Activated CD4-positive, alpha-beta memory T cell treated with anti-CD3 and anti-CD28 coated beads for 36 hours (primary cell): ENCODE measurements at regions not wholly inside any gene's neighbourhood (a gene's known extent, or its start where the extent isn't known, plus 50 kb on each side); places are given as distances from the start of the nearest gene placed in this dataset.
"Not testable (repeated sequence)": the region's sequence is repeated elsewhere in the genome, so short reads cannot be mapped to it uniquely, and the experiment has no call there.

Experiments
- CTCF ChIA-PET: fragments of 350-600 bp; sonication (Branson Sonifier 250); formaldehyde crosslinking; loops from one replicate; lab custom pipeline; 2021; ENCODE audit warnings: antibody characterized with exemption, inconsistent platforms; lab: Charles Lee
- POLR2A ChIA-PET: fragments of 350-600 bp; sonication (Branson Sonifier 250); formaldehyde crosslinking; loops from one replicate; lab custom pipeline; 2021; ENCODE audit warnings: antibody characterized with exemption; lab: Charles Lee
- DNase-seq: peaks from one replicate; pipeline ENCODE4 v3.0.0-alpha.2; 2020
- H3K27ac Mint-ChIP-seq: one replicate; pipeline ENCODE4 v1.8.0; 2021; ENCODE audit warnings: mixed read lengths
- H3K27me3 Mint-ChIP-seq: one replicate; pipeline ENCODE4 v1.8.0; 2021; ENCODE audit warnings: mixed read lengths
- H3K36me3 Mint-ChIP-seq: one replicate; pipeline ENCODE4 v1.8.0; 2021; ENCODE audit warnings: mixed read lengths
- H3K4me1 Mint-ChIP-seq: one replicate; pipeline ENCODE4 v1.8.0; 2021; ENCODE audit warnings: low read depth, mixed read lengths
- H3K4me3 Mint-ChIP-seq: one replicate; pipeline ENCODE4 v1.8.0; 2021; ENCODE audit warnings: mild to moderate bottlenecking, mixed read lengths
- H3K9me3 Mint-ChIP-seq: one replicate; pipeline ENCODE4 v1.8.0; 2021; ENCODE audit warnings: mixed read lengths
- intact Hi-C: fragments of 100-400 bp; cut with micrococcal nuclease; formaldehyde crosslinking; loops from one replicate; pipeline ENCODE4 v1.15.1; 2023

DNA sequence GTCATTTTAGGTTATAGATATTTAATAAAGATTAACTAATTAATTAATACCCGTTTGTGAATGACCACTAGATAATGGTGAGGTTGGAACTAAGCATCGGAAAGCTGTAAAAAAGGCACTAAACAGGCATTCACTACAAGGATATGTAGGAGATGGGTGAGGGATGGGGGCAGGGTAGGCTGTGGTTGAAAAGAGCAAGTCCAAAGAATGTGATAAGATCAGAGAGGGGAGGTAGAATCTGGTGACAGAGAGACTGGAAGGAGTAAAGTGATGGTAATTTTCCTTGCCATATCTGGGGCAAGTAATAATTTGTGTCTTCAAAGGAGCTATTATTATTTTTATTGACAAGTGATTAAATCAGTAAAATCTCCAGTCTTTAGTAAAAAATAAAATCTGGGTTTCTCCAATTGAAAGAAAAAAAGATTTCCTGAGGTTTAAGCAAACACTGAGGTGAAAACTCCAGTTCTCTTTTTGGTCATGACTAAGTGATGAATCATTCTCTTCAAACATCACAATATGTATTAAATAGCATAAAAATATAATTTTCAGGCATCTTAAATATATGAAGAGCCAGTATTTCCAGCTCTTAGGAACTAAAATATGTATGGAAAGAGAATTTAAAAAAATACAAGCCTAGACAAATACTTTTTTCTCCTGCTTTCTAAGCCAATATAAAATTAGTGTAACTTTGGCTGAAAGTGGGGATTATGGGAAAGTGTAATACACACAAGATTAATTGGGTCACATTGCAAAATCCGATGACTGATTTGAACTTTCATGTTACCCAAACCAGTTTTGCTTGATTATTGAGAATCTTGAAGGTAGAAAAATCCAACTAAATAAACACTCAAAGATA, 259.1 kb upstream of the RBMS1 start:
- no peak for DNase-seq
- intact Hi-C loops, result no loop called here
- no peaks in the 10 kb centered on the region for H3K36me3 Mint-ChIP-seq
- POLR2A ChIA-PET, result no interaction called here
- H3K9me3 Mint-ChIP-seq, result peaks cover 14% of the 10 kb centered on the region
- H3K27ac Mint-ChIP-seq, result no peak overlapping the region
- CTCF ChIA-PET, result no interaction called here
- peaks cover 2% of the 10 kb centered on the region for H3K27me3 Mint-ChIP-seq
- no peak overlapping the region for H3K4me3 Mint-ChIP-seq
- peaks cover 2% of the 10 kb centered on the region for H3K4me1 Mint-ChIP-seq

DNA sequence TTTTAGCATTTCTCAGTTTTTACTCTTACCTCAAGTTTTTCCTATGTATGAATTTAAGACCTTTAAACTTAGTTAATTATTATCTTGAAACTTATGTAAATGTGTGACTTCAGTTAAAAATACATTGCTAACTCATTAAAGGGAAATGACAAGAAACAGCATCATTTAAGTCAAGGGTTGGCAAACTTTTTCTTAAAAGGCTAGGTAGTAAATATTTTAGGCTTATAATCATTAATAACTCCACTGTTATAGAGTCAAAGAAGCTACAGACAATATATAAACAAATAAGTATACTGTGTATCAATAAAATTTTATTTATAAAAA, 259.7 kb upstream of the RBMS1 start:
- Mint-ChIP-seq H3K27me3 (peaks cover 2% of the 10 kb centered on the region), H3K36me3 (no peaks in the 10 kb centered on the region), H3K9me3 (peaks cover 14% of the 10 kb centered on the region), H3K4me3 (no peak overlapping the region), H3K4me1 (peaks cover 2% of the 10 kb centered on the region), H3K27ac (no peak overlapping the region)
- POLR2A ChIA-PET, result no interaction called here
- CTCF ChIA-PET, result no interaction called here
- DNase-seq, result no peak
- intact Hi-C loops, result no loop called here

DNA sequence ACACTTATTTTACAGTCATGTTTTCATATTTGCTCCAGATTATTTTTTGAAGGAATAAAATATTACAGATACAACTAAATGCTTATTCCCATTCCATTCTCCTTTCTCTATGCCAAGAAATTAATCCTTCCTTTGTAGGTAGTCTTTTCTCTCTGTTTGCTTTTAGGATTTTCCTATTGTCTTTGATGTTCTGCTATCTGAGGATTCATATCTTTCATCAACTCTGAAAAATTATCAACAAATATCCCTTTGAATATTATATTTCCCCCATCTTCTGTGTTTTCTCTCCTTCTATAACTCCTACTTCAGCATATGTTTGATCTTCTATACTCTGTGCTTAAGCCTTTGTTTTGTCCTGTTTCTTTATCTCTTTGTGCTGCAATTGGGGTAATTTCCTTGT, 260.4 kb upstream of the RBMS1 start:
- peaks cover 2% of the 10 kb centered on the region for H3K27me3 Mint-ChIP-seq
- peaks cover 14% of the 10 kb centered on the region for H3K9me3 Mint-ChIP-seq
- ChIA-PET POLR2A (no interaction called here), CTCF (no interaction called here)
- H3K4me1 Mint-ChIP-seq, result peaks cover 2% of the 10 kb centered on the region
- intact Hi-C loops, result no loop called here
- H3K27ac Mint-ChIP-seq, result no peak overlapping the region
- DNase-seq, result no peak
- H3K36me3 Mint-ChIP-seq, result no peaks in the 10 kb centered on the region
- H3K4me3 Mint-ChIP-seq, result no peak overlapping the region

DNA sequence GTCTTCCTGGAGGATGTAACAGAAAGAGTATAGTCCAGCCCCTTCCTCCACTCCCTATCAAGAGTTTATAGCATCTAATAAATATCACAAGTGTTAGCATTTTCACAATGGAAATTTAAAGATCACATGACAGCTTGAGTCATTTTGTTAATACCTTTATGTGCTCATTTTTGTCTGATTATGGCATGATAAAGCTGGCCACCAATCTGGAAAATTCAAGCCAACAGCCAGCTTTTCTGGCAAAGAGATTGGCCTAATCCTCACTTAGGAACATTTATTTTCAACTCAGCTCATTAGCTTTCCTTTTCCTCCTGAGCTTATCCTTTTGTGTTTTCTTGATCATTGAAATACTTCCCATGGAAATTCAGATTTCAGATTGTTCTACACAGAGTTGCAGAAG, 262.9 kb upstream of the RBMS1 start:
- Mint-ChIP-seq H3K27me3 (no peaks in the 10 kb centered on the region), H3K36me3 (no peaks in the 10 kb centered on the region), H3K4me1 (peaks cover 2% of the 10 kb centered on the region), H3K9me3 (peaks cover 14% of the 10 kb centered on the region), H3K4me3 (no peak overlapping the region), H3K27ac (no peak overlapping the region)
- intact Hi-C loops, result no loop called here
- ChIA-PET CTCF (no interaction called here), POLR2A (no interaction called here)
- no peak for DNase-seq

DNA sequence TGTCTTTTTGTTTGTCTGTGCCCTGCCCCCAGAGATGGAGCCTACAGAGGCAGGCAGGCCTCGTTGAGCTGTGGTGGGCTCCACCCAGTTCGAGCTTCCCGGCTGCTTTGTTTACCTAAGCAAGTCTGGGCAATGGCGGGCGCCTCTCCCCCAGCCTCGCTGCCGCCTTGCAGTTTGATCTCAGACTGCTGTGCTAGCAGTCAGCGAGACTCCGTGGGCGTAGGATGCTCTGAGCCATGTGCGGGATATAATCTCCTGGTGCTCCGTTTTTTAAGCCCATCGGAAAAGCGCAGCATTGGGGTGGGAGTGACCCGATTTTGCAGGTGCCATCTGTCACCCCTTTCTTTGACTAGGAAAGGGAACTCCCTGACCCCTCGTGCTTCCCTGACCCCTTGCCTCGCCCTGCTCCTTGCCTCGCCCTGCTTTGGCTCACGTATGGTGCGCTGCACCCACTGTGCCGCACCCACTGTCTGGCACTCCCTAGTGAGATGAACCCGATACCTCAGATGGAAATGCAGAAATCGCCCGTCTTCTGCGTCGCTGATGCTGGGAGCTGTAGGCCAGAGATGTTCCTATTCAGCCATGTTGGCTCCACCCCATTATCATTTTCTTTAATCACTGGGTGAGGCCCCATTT, 269.0 kb upstream of the RBMS1 start:
- H3K4me1 Mint-ChIP-seq, result not testable (repeated sequence)

DNA sequence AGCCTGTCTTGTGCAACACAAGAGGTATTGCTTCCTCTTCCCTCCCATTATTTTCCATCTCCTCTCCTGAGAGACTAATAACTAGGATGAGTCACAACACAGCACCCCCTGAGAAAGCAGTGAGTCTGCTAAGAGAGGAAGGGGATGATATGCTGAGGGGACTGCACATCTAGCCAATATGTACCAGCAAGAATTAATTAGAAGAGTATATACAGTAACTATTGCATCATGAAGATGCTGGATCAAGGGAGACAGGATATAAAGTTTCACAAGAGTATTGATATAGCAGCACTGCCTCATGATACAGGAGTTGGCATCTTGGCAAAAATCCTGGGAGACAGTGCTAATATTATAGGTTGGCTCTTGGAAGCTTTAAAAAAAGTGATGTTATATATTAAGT, 289.9 kb upstream of the RBMS1 start:
- H3K4me3 Mint-ChIP-seq, result no peak overlapping the region
- CTCF ChIA-PET, result no interaction called here
- peaks cover 1% of the 10 kb centered on the region for H3K36me3 Mint-ChIP-seq
- intact Hi-C loops, result no loop called here
- H3K9me3 Mint-ChIP-seq, result peaks cover 8% of the 10 kb centered on the region
- no peaks in the 10 kb centered on the region for H3K27me3 Mint-ChIP-seq
- DNase-seq, result no peak
- no peak overlapping the region for H3K27ac Mint-ChIP-seq
- POLR2A ChIA-PET, result no interaction called here
- no peaks in the 10 kb centered on the region for H3K4me1 Mint-ChIP-seq

More for the DNA sequence above, 269.0 kb upstream of the RBMS1 start:
- H3K4me3 Mint-ChIP-seq, CTCF ChIA-PET, H3K9me3 Mint-ChIP-seq, DNase-seq, intact Hi-C loops, H3K27ac Mint-ChIP-seq, H3K27me3 Mint-ChIP-seq, H3K36me3 Mint-ChIP-seq: not testable (repeated sequence)
- POLR2A ChIA-PET, result interaction anchor here (0.6 kb wide), 1 partner anchor 242 kb away, joined by 4 read pairs; no protein-coding TSS in a partner anchor

DNA sequence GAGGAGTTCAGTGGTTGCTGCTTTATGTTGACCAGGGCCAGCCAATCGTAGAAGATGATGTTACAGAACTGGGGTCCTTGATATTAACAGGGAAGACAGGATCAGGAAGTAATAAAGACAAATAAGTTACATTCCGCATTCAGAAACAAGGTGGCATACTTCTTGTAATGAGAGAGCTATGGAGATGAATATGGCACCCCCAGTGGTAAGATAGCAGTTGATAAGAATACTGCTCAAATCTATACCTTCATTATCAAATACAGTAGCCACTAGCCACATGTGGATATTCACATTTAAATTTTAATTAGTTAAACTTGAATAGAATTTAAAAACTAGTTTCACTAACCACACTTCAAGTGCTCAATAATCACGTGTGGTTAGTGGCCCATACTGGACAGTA, 290.4 kb upstream of the RBMS1 start:
- intact Hi-C loops, result no loop called here
- H3K27ac Mint-ChIP-seq, result no peak overlapping the region
- H3K9me3 Mint-ChIP-seq, result peaks cover 3% of the 10 kb centered on the region
- H3K36me3 Mint-ChIP-seq, result no peaks in the 10 kb centered on the region
- no peak for DNase-seq
- no peak overlapping the region for H3K4me3 Mint-ChIP-seq
- H3K4me1 Mint-ChIP-seq, result no peaks in the 10 kb centered on the region
- no peaks in the 10 kb centered on the region for H3K27me3 Mint-ChIP-seq
- ChIA-PET CTCF (interaction anchor here (0.6 kb wide), 1 partner anchor 110 kb away, joined by 3 read pairs; no protein-coding TSS in a partner anchor), POLR2A (no interaction called here)

DNA sequence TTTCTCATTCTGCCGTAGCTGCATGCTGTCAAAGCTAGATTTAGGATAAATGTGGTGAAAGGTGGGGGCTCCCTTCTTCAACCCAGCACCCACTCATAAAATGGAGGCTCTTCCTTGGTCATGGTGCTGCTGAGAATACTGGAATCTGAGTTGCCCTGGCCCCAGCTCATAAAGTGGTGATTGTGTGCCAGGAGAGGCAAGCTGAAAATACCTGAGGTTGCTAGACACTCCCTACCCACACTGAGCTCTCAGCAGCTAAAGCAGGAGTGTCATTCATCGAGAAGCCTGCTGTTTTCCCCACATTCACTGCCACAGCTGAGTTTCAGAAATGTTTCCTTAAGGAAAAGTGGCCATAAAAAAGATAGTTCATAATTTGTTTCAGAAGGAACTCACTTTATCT, 297.1 kb upstream of the RBMS1 start:
- Mint-ChIP-seq H3K4me3 (no peak overlapping the region), H3K36me3 (no peaks in the 10 kb centered on the region), H3K9me3 (no peaks in the 10 kb centered on the region), H3K27ac (no peak overlapping the region), H3K4me1 (no peaks in the 10 kb centered on the region), H3K27me3 (no peaks in the 10 kb centered on the region)
- ChIA-PET CTCF (no interaction called here), POLR2A (no interaction called here)
- no peak for DNase-seq
- intact Hi-C loops, result no loop called here

DNA sequence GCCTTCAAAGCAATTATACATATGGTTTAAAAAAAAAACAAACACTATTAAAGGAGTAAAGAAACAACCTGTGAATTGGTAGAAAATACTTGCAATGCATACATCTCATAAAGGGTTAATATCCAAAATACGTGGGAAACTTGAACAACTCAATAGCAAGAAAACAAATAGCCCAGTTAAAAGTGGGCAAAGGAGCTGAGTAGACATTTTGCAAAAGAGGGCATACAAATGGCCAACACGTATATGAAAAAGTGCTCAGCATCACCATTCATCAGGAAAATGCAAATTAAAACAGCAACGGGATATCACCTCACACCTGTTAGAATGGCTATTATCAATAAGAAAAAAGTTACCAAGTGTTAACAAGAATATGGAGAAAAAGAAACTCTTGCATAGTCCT, 298.3 kb upstream of the RBMS1 start:
- ChIA-PET CTCF (no interaction called here), POLR2A (no interaction called here)
- H3K4me1 Mint-ChIP-seq, result no peaks in the 10 kb centered on the region

DNA sequence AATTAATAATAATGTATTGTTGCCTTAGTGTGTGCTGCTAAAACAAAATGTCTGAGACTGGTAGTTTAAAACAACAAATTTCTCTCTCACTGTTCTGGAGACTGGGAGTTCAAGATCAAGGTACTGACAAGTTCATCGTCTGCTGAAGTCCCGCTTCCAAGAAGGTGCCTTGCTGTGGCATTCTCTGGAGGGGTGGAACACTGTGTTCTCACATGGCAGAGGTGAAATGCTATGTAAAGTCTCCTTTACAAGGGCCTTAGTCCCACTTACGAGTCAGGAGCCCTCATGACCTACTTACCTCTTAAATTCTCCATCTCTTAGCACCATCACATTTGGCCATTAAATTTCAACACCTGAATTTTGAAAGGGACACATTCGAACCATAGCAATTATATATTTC, 299.2 kb upstream of the RBMS1 start:
- POLR2A ChIA-PET, result no interaction called here
- DNase-seq, result no peak
- H3K36me3 Mint-ChIP-seq, result no peaks in the 10 kb centered on the region
- CTCF ChIA-PET, result no interaction called here
- intact Hi-C loops, result no loop called here
- H3K9me3 Mint-ChIP-seq, result peaks cover 4% of the 10 kb centered on the region
- no peaks in the 10 kb centered on the region for H3K27me3 Mint-ChIP-seq
- no peaks in the 10 kb centered on the region for H3K4me1 Mint-ChIP-seq
- H3K4me3 Mint-ChIP-seq, result no peak overlapping the region
- no peak overlapping the region for H3K27ac Mint-ChIP-seq

More for the DNA sequence above, 298.3 kb upstream of the RBMS1 start:
- no peaks in the 10 kb centered on the region for H3K36me3 Mint-ChIP-seq
- H3K4me3 Mint-ChIP-seq, result no peak overlapping the region
- intact Hi-C loops, result no loop called here
- no peak for DNase-seq
- H3K27me3 Mint-ChIP-seq, result no peaks in the 10 kb centered on the region
- H3K27ac Mint-ChIP-seq, result no peak overlapping the region
- no peaks in the 10 kb centered on the region for H3K9me3 Mint-ChIP-seq

DNA sequence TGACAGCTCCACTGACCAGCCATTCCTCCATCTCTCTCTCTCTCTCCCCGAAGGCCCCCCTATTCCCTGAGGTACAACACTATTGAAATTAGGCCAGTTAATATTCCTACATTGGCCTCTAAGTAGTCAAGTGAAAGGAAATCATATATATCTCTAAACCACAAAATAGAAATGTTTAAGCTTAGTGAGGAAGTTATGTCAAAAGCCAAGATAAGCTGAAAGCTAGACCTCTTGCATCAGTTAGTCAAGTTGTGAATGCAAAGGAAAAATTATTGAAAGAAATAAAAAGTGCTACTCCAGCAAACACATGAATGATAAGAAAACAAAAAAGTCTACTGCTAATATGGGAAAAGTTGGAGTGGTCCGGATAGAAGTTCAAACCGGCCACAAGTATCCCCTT, 301.3 kb upstream of the RBMS1 start:
- Mint-ChIP-seq H3K4me1 (no peaks in the 10 kb centered on the region), H3K27me3 (no peaks in the 10 kb centered on the region), H3K4me3 (no peak overlapping the region), H3K9me3 (peaks cover 8% of the 10 kb centered on the region), H3K27ac (no peak overlapping the region), H3K36me3 (no peaks in the 10 kb centered on the region)
- no peak for DNase-seq
- CTCF ChIA-PET, result interaction anchor here (0.7 kb wide), 1 partner anchor 73 kb away, joined by 3 read pairs; no protein-coding TSS in a partner anchor
- intact Hi-C loops, result no loop called here
- POLR2A ChIA-PET, result no interaction called here

DNA sequence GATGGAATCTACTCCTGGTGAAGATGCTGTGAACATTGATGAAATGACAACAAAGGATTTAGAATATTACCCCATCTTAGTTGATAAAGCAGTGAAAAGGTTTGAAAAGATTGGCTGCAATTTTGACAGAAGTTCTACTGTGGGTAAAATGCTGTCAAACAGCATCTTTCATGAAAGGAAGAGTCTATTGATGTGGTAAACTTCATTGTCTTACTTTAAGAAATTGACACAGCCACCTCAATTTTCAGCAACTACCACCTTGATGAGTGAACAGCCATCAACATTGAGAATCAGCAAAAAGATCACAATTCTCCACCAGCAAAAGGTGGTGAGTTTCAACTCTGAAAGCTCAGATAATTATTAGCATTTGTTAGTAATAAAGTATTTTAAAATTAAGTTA, 310.3 kb upstream of the RBMS1 start:
- intact Hi-C loops, result no loop called here
- Mint-ChIP-seq H3K4me3 (no peak overlapping the region), H3K4me1 (peaks cover 4% of the 10 kb centered on the region), H3K27ac (no peak overlapping the region), H3K9me3 (peaks cover 4% of the 10 kb centered on the region), H3K27me3 (no peaks in the 10 kb centered on the region), H3K36me3 (no peaks in the 10 kb centered on the region)
- ChIA-PET CTCF (no interaction called here), POLR2A (no interaction called here)
- DNase-seq, result no peak

DNA sequence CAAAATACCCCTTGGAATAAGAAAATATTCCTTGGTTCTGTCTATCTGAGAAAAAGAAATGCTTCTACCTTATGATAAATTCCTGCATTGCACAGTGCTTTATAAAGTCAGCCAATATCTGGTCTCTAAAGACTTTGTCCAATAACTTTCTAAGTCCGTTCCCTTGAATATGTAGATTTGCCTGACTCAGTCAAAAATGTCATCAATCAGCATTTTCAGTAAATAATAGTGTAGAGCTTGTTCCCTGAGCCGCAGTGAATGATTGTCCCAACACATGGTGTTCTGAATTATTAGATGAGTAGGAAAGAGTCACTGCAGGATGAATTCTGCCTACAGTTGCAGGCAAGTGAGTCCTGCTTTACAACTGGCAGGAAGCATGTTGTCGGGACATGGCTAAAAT, 316.8 kb upstream of the RBMS1 start:
- ChIA-PET CTCF (no interaction called here), POLR2A (no interaction called here)
- H3K36me3 Mint-ChIP-seq, result no peaks in the 10 kb centered on the region
- no peak overlapping the region for H3K27ac Mint-ChIP-seq
- intact Hi-C loops, result no loop called here
- no peaks in the 10 kb centered on the region for H3K4me1 Mint-ChIP-seq
- no peak for DNase-seq
- H3K9me3 Mint-ChIP-seq, result no peaks in the 10 kb centered on the region
- peaks cover 4% of the 10 kb centered on the region for H3K27me3 Mint-ChIP-seq
- no peak overlapping the region for H3K4me3 Mint-ChIP-seq
